Activated naive CD4-positive, alpha-beta T cell treated with anti-CD3 and anti-CD28 coated beads, Interleukin-2, amount 50 U/mL, for 72 hours (primary cell): ENCODE measurements at regions not wholly inside any gene's neighbourhood (a gene's known extent, or its start where the extent isn't known, plus 50 kb on each side); places are given as distances from the start of the nearest gene placed in this dataset.
"Not testable (repeated sequence)": the region's sequence is repeated elsewhere in the genome, so short reads cannot be mapped to it uniquely, and the experiment has no call there.

Experiments
- ATAC-seq, 2 donors: fragments of 150-1000 bp; cut with Tn5 transposase; 2 replicates each; pipeline ENCODE4 v1.10.0; 2021; ENCODE audit warnings: mild to moderate bottlenecking in 2 of 2, moderate library complexity in 2 of 2
- DNase-seq, 2 donors: peaks; one replicate each; pipeline ENCODE4 v3.0.0; 2021 to 2022; ENCODE audit warnings: low spot score in 2 of 2
- H3K27ac Mint-ChIP-seq, 2 donors: one replicate each; pipeline ENCODE4 v1.8.0; 2022; ENCODE audit warnings: mild to moderate bottlenecking in 2 of 2, mixed read lengths in 2 of 2
- H3K36me3 Mint-ChIP-seq, 2 donors: one replicate each; pipeline ENCODE4 v1.8.0; 2022; ENCODE audit warnings: mixed read lengths in 2 of 2
- H3K9me3 Mint-ChIP-seq, 2 donors: one replicate each; pipeline ENCODE4 v1.8.0; 2022; ENCODE audit warnings: mixed read lengths in 2 of 2

GRCh38 chr17:18546514-18547398 lies 70.2 kb downstream of the LGALS9C start:
- not testable (repeated sequence) for H3K9me3 Mint-ChIP-seq, DNase-seq, H3K36me3 Mint-ChIP-seq, H3K27ac Mint-ChIP-seq, ATAC-seq

- not testable (repeated sequence) for H3K36me3 Mint-ChIP-seq, H3K27ac Mint-ChIP-seq, DNase-seq, H3K9me3 Mint-ChIP-seq, ATAC-seq
These were observed 80.5 kb downstream of the LGALS9C start for GRCh38 chr17:18557086-18557485.

- not testable (repeated sequence) for DNase-seq, H3K9me3 Mint-ChIP-seq, H3K36me3 Mint-ChIP-seq
- peak; percentile 73 to 80 for ATAC-seq
- peak overlapping the region in 1 of 2 donors; percentile 51 for H3K27ac Mint-ChIP-seq
These were observed 80.7 kb downstream of the TBC1D28 start for GRCh38 chr17:18563381-18564098.

GRCh38 chr17:18564099-18564448 lies 80.1 kb downstream of the TBC1D28 start:
- peak overlapping the region in 1 of 2 donors; percentile 51 for H3K27ac Mint-ChIP-seq
- not testable (repeated sequence) for H3K9me3 Mint-ChIP-seq, H3K36me3 Mint-ChIP-seq
- ATAC-seq (peak; percentile 69 to 73), DNase-seq (peak in 1 of 2 donors; percentile 18)

GRCh38 chr17:18568108-18568995 lies 75.8 kb downstream of the TBC1D28 start:
- ATAC-seq, H3K9me3 Mint-ChIP-seq, H3K27ac Mint-ChIP-seq, DNase-seq: not testable (repeated sequence)
- peaks cover 4 to 12% of the 10 kb centered on the region in 2 donors for H3K36me3 Mint-ChIP-seq

GRCh38 chr17:18569489-18569913 lies 74.7 kb downstream of the TBC1D28 start:
- DNase-seq, H3K9me3 Mint-ChIP-seq, H3K27ac Mint-ChIP-seq, ATAC-seq: not testable (repeated sequence)
- peaks cover 5 to 13% of the 10 kb centered on the region in 2 donors for H3K36me3 Mint-ChIP-seq

GRCh38 chr17:18572536-18572935 lies 71.7 kb downstream of the TBC1D28 start:
- not testable (repeated sequence) for H3K9me3 Mint-ChIP-seq, H3K27ac Mint-ChIP-seq, DNase-seq, ATAC-seq
- peaks cover 5 to 13% of the 10 kb centered on the region in 2 donors for H3K36me3 Mint-ChIP-seq

GRCh38 chr17:18574137-18574536 lies 70.1 kb downstream of the TBC1D28 start:
- ATAC-seq, H3K9me3 Mint-ChIP-seq, H3K27ac Mint-ChIP-seq, DNase-seq: not testable (repeated sequence)
- H3K36me3 Mint-ChIP-seq, result peaks cover 5 to 13% of the 10 kb centered on the region in 2 donors
